ENCODE measurements at regions not wholly inside any gene's neighbourhood (a gene's known extent, or its start where the extent isn't known, plus 50 kb on each side); places are given as distances from the start of the nearest gene placed in this dataset.

- DNase-seq (ENCODE audit: low read depth): no peak
Measured at GRCh38 chr6:39992861-39993622, 58.8 kb upstream of the MOCS1 start.
